Mesenteric fat pad (tissue), 1 donor: ENCODE measurements at regions not wholly inside any gene's neighbourhood (a gene's known extent, or its start where the extent isn't known, plus 50 kb on each side); places are given as distances from the start of the nearest gene placed in this dataset.

Experiments used
- DNase-seq: peaks from one replicate; pipeline ENCODE4 v3.0.0-alpha.2; 2020; ENCODE audit warnings: low spot score
- donor health status: DM: yes; HTN: yes; CAD: no.

GRCh38 chr13:40207001-40207478, 459.4 kb downstream of the FOXO1 start:
- DNase-seq: no peak

- DNase-seq: no peak
Observed at GRCh38 chr13:40208517-40208916, 457.9 kb downstream of the FOXO1 start.

GRCh38 chr13:40210865-40211585, 455.4 kb downstream of the FOXO1 start:
- DNase-seq: no peak

- no peak for DNase-seq
Observed at GRCh38 chr13:40211586-40211968, 454.9 kb downstream of the FOXO1 start.

GRCh38 chr13:40213779-40214178, 452.7 kb downstream of the FOXO1 start:
- no peak for DNase-seq

- DNase-seq: no peak
Observed at GRCh38 chr13:40215311-40215710, 451.1 kb downstream of the FOXO1 start.

- DNase-seq: no peak
Observed at GRCh38 chr13:40215747-40216146, 450.7 kb downstream of the FOXO1 start.

GRCh38 chr13:40217675-40218074, 448.8 kb downstream of the FOXO1 start:
- DNase-seq: no peak

- no peak for DNase-seq
Observed at GRCh38 chr13:40220299-40220935, 446.0 kb downstream of the FOXO1 start.

- no peak for DNase-seq
Observed at GRCh38 chr13:40221131-40221459, 445.3 kb downstream of the FOXO1 start.

- DNase-seq: no peak
Observed at GRCh38 chr13:40221460-40222201, 444.8 kb downstream of the FOXO1 start.

GRCh38 chr13:40223585-40223984, 442.9 kb downstream of the FOXO1 start:
- DNase-seq: no peak

GRCh38 chr13:40228496-40228895, 437.9 kb downstream of the FOXO1 start:
- DNase-seq: no peak

GRCh38 chr13:40228990-40229389, 437.5 kb downstream of the FOXO1 start:
- DNase-seq: no peak

GRCh38 chr13:40230833-40231266, 435.6 kb downstream of the FOXO1 start:
- DNase-seq: no peak

GRCh38 chr13:40231311-40231710, 435.1 kb downstream of the FOXO1 start:
- DNase-seq: no peak

- no peak for DNase-seq
Observed at GRCh38 chr13:40231751-40232150, 434.7 kb downstream of the FOXO1 start.

- DNase-seq: no peak
Observed at GRCh38 chr13:40232311-40233040, 434.0 kb downstream of the FOXO1 start.

- DNase-seq: no peak
Observed at GRCh38 chr13:40233731-40234195, 432.7 kb downstream of the FOXO1 start.

- no peak for DNase-seq
Observed at GRCh38 chr13:40235160-40235796, 431.2 kb downstream of the FOXO1 start.

GRCh38 chr13:40236566-40237168, 429.8 kb downstream of the FOXO1 start:
- no peak for DNase-seq
